ENCODE measurements at regions not wholly inside any gene's neighbourhood (a gene's known extent, or its start where the extent isn't known, plus 50 kb on each side); places are given as distances from the start of the nearest gene placed in this dataset.

DNA sequence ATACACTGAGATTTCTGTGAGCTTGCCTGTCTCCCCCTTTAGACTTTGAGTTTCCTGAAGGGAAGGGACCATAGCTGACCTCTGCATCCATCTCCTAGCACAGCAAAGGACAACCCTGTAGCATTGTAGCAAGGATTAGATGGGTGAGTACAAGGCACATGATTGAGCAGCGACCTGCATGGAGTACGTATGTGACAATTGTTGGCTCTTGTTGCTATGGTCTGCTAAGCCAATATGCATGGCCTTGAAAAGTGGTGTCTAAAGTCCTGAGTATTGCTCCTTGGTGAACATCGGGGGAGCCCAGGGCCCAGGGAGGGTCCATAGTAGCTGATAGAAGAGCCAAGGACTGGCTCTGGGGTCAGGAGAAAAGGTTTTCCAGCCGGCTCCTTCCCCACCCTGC lies 365.0 kb upstream of the CHD6 start:
- no peaks in the 10 kb centered on the region for H3K27me3 ChIP-seq (replicated peaks in 1 of 4; ENCODE audit: control insufficient read depth in 3 of 4, extremely low read depth in 1 of 4, insufficient read depth in 3 of 4, low read length in 3 of 4)
- no peaks in the 10 kb centered on the region for H3K36me3 ChIP-seq (ENCODE audit: control insufficient read depth in 2 of 4, insufficient read depth in 4 of 4, low read length in 3 of 4)
- H3K23me2 ChIP-seq (ENCODE audit: low read depth, low read length), result no peaks in the 10 kb centered on the region
- ChIA-PET CTCF (ENCODE audit: partially characterized antibody) (interaction anchor here (1.6 kb wide), 1 partner anchor 11 kb away, joined by 5 read pairs; no protein-coding TSS in a partner anchor), POLR2A (ENCODE audit: partially characterized antibody) (interaction anchor here (0.5 kb wide), 1 partner anchor 82 kb away, joined by 3 read pairs; no protein-coding TSS in a partner anchor)
- no peak overlapping the region for H3K18ac ChIP-seq (ENCODE audit: extremely low read depth, low read length)
- H3K14ac ChIP-seq (ENCODE audit: insufficient read length), result no peak overlapping the region
- H3K79me2 ChIP-seq (ENCODE audit: control insufficient read depth in 1 of 2, insufficient read depth in 2 of 2, low read length in 2 of 2), result no peaks in the 10 kb centered on the region
- no peak overlapping the region for H2BK12ac ChIP-seq (ENCODE audit: low read depth, low read length)
- no peak overlapping the region for H2BK20ac ChIP-seq (ENCODE audit: low read length)
- H4K91ac ChIP-seq (replicated peaks; ENCODE audit: insufficient read length, low read length), result no peak overlapping the region
- H2BK5ac ChIP-seq (ENCODE audit: low read depth, low read length), result no peak overlapping the region
- H4K5ac ChIP-seq (ENCODE audit: insufficient read length, low read depth, low read length), result no peak overlapping the region
- no peaks in the 10 kb centered on the region for H4K20me1 ChIP-seq (replicated peaks in 1 of 2; ENCODE audit: control insufficient read depth in 1 of 2, insufficient read depth in 2 of 2, low read length in 2 of 2)
- no peak overlapping the region for H2BK120ac ChIP-seq (replicated peaks; ENCODE audit: low read depth, low read length)
- H3K9me3 ChIP-seq (ENCODE audit: insufficient read depth in 2 of 2, low read depth in 1 of 2, low read length in 1 of 2), result peaks cover 0 to 4% of the 10 kb centered on the region in 2 experiments; a peak in 1 of 4 replicates
- no peak overlapping the region for H2BK15ac ChIP-seq (ENCODE audit: low read length)
- no peak overlapping the region for H2AFZ ChIP-seq (ENCODE audit: low read length)
- H2AK5ac ChIP-seq (ENCODE audit: low read depth, low read length), result no peak overlapping the region
- H3K23ac ChIP-seq (ENCODE audit: insufficient read length), result no peak overlapping the region
- H3K56ac ChIP-seq (replicated peaks; ENCODE audit: insufficient read length, low read depth, low read length), result no peak overlapping the region
- H3K4ac ChIP-seq (replicated peaks; ENCODE audit: insufficient read length, low read depth, low read length), result no peak overlapping the region
- no peak for DNase-seq (ENCODE audit: low read depth in 1 of 2, low spot score in 2 of 2)
- no peak overlapping the region for H3K27ac ChIP-seq (ENCODE audit: low read depth, low read length)
- H3K4me3 ChIP-seq (ENCODE audit: extremely low read depth in 1 of 4, insufficient read depth in 2 of 4, low read depth in 3 of 4, low read length in 4 of 4), result no peak overlapping the region
- WGBS, 2 experiments (ENCODE audit: extremely low coverage in 1 of 2, insufficient coverage in 1 of 2, insufficient read length in 1 of 2, insufficient replicate concordance in 2 of 2, low coverage in 1 of 2, low lambda C conversion rate in 2 of 2, missing lambda C conversion rate in 1 of 2), result 80% methylated on average over 4 of the region's 4 CpGs; no CpG with 5 or more reads in 1 of the 2 experiments
- H4K8ac ChIP-seq (ENCODE audit: extremely low read depth, insufficient read depth, low read length), result no peak overlapping the region
- no peak overlapping the region for H3K4me2 ChIP-seq (ENCODE audit: insufficient read depth in 1 of 2, low read depth in 2 of 2, low read length in 2 of 2)
- H3K4me1 ChIP-seq (replicated peaks in 1 of 4; ENCODE audit: control insufficient read depth in 3 of 4, insufficient read depth in 4 of 4, low read length in 3 of 4), result no peaks in the 10 kb centered on the region
- no peak for FAIRE-seq
- no peak overlapping the region for H3K9ac ChIP-seq (replicated peaks in 1 of 4; ENCODE audit: extremely low read depth in 1 of 4, low read depth in 3 of 4, low read length in 3 of 4)
- no peaks in the 10 kb centered on the region for H3K79me1 ChIP-seq (ENCODE audit: low read depth, low read length)
- TF ChIP-seq, protein P1, sequence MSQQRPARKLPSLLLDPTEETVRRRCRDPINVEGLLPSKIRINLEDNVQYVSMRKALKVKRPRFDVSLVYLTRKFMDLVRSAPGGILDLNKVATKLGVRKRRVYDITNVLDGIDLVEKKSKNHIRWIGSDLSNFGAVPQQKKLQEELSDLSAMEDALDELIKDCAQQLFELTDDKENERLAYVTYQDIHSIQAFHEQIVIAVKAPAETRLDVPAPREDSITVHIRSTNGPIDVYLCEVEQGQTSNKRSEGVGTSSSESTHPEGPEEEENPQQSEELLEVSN (IDR thresholded peaks at IDR 0.05), result no peak
- TF ChIP-seq HDAC6 (IDR thresholded peaks at IDR 0.05; ENCODE audit: low read depth, low read length) (no peak), RAD21 (IDR thresholded peaks at IDR 0.05 in 1 of 2, conservative IDR thresholded peaks at IDR 0.05 in 1 of 2; ENCODE audit: low read depth in 2 of 2, low read length in 2 of 2) (no peak), BCL11A (IDR thresholded peaks at IDR 0.05; ENCODE audit: low read depth in 2 of 2, low read length in 2 of 2) (no peak), NANOG (IDR thresholded peaks at IDR 0.05; ENCODE audit: insufficient read depth, low read depth, low read length, poor library complexity, severe bottlenecking) (no peak), CHD2 (IDR thresholded peaks at IDR 0.05; ENCODE audit: low read length) (no peak), CBX8 (IDR thresholded peaks at IDR 0.05; ENCODE audit: borderline replicate concordance, low read depth, low read length) (no peak), KDM5A (IDR thresholded peaks at IDR 0.05; ENCODE audit: low read length) (no peak), SIRT6 (IDR thresholded peaks at IDR 0.05; ENCODE audit: low read length) (no peak)
- TF ChIP-seq, protein P2, sequence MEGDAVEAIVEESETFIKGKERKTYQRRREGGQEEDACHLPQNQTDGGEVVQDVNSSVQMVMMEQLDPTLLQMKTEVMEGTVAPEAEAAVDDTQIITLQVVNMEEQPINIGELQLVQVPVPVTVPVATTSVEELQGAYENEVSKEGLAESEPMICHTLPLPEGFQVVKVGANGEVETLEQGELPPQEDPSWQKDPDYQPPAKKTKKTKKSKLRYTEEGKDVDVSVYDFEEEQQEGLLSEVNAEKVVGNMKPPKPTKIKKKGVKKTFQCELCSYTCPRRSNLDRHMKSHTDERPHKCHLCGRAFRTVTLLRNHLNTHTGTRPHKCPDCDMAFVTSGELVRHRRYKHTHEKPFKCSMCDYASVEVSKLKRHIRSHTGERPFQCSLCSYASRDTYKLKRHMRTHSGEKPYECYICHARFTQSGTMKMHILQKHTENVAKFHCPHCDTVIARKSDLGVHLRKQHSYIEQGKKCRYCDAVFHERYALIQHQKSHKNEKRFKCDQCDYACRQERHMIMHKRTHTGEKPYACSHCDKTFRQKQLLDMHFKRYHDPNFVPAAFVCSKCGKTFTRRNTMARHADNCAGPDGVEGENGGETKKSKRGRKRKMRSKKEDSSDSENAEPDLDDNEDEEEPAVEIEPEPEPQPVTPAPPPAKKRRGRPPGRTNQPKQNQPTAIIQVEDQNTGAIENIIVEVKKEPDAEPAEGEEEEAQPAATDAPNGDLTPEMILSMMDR (IDR thresholded peaks at IDR 0.05; ENCODE audit: control extremely low read depth in 1 of 3, insufficient read depth in 1 of 3, low read depth in 1 of 3, low read length in 3 of 3), result no peak
- TF ChIP-seq, protein P3, sequence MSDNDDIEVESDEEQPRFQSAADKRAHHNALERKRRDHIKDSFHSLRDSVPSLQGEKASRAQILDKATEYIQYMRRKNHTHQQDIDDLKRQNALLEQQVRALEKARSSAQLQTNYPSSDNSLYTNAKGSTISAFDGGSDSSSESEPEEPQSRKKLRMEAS (IDR thresholded peaks at IDR 0.05), result no peak

Measured in H1 (cell line).